HG03378 (cell line): ENCODE measurements at regions not wholly inside any gene's neighbourhood (a gene's known extent, or its start where the extent isn't known, plus 50 kb on each side); places are given as distances from the start of the nearest gene placed in this dataset.
A peak's percentile ranks its signal among the peaks of the same experiment; 100 is the strongest.
"Not testable (repeated sequence)": the region's sequence is repeated elsewhere in the genome, so short reads cannot be mapped to it uniquely, and the experiment has no call there.

Experiments used
- ATAC-seq: cut with Tn5 transposase; IDR thresholded peaks from one replicate; pipeline ENCODE4 v1.9.1; 2021; ENCODE audit warnings: mild to moderate bottlenecking, moderate library complexity; ENCODE audit not compliant: unreplicated experiment

DNA sequence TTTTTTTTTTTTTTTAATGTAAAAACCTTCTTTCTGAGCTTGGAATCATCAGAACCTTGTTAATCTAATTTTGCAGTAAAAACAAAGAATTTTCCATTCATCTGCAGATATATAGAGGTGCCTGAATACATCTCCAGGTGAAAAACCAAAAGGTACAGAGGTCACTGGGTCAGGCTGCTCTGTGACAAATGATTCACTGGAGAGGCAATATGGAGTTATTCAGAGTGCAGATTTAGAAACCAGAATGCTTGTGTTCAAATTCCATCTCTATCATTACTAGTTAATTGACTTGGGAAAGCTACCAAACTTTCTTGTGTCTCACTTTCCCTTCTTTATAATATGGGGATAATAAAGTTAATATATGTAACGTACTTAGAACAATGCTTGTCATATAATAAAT is 51.5 kb upstream of the C1orf53 start:
- ATAC-seq: no peak

DNA sequence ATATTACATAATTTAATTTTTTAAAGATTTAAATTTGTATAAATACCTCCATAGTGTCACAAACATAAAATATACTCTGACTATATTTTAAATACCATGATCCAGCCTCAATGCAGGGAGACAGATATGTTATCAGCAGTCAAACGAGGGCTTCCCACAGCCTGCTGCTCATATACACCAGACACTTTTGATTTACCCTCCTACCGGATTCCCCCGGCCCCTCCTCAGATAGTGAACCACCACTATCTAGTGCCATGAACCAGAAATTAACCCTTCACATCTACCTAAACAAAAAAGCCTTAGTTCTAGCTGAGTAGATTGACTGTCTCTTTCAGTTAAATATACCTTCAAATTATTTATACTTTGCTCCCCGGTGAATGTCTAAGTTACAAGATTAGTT is 52.4 kb upstream of the C1orf53 start:
- ATAC-seq: no peak

DNA sequence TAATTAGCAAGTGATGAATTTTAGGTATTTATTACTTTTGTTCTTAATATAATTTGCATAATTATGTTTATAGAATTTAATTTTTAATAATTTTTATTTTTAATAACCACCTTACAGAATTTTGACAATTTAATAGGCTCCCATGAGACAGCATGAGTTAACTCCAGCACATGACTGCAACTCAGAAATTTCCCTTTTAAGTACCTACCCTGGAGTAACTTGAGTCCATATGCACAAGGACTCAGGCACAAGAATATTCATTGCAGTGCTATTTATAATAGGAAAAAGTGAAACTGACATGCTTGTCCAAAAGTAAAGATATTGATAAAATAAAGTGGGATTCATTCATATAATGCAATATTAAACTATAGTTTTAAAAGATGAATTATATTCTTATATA is 54.1 kb upstream of the C1orf53 start:
- no peak for ATAC-seq

- ATAC-seq: no peak
Observed at GRCh38 chr1:197845886-197846285, 56.5 kb upstream of the C1orf53 start.

GRCh38 chr1:197844651-197845050 is 57.8 kb upstream of the C1orf53 start:
- no peak for ATAC-seq

DNA sequence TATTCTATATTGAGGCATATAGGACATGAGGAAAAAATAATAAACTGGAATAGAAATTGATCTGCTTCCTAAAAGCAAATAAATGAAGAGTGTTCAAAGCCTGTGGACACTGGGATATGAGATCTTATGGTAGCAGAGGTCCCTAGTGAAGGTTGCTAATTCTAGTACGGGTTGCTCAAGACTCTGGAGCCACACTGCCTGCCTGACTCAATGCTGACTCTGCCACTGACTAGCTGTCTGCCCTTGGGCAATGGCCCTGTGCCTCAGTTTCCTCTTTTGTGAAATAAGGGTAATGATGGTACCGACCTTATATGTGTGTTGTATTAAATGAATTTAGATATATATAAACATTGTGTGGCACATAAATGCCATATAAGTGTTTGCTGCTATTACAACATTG is 59.0 kb upstream of the C1orf53 start:
- ATAC-seq: no peak

GRCh38 chr1:197842646-197843045 is 59.8 kb upstream of the C1orf53 start:
- ATAC-seq: no peak

DNA sequence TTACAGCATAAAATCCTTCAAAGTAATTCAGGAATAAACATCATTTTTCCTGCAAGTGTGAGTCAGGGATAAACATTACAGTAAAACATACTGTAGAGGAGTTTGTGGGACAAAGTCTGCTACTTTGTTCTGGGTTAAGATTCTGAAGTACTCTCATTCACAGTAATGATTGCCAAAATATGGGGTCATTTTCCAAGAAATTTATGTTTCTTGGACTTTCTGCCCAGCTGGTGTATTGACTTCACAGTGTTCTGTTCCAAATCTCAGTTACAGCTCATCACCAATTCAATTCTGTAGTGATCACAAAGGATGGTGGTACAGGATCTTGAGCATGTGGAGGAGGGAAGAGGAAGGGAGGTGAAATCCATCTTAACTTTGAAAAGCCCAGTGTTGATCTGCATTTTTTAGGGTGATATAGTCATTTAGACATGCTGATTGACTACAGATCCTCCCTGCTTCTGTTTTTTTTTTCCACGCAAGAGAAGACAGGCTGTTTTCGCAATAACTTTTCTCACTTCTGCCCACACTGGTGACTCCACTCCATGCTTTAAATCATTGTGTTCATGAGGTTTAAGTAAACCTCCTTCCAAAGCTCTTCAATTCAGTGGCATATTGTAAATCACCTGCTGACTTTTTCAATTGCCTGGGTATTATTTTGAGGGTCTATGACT is 60.4 kb upstream of the C1orf53 start:
- no peak for ATAC-seq

DNA sequence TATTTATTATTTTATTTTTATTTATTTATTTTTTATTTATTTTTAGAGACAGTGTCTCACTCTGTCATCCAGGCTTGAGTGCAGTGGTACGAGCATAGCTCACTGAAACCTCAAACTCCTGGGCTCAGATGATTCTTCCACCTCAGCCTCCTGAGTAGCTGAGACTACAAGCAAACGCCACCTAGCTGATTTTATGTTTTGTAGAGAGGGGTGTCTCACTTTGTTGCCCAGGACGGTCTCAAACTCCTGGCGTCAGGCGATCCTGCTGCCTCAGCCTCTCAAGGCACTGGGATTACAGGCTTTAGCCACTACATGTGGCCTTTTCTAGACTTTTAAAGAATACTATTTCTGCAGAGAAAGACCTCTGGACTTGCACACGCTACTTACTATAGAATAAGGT is 61.3 kb upstream of the C1orf53 start:
- ATAC-seq: no peak

DNA sequence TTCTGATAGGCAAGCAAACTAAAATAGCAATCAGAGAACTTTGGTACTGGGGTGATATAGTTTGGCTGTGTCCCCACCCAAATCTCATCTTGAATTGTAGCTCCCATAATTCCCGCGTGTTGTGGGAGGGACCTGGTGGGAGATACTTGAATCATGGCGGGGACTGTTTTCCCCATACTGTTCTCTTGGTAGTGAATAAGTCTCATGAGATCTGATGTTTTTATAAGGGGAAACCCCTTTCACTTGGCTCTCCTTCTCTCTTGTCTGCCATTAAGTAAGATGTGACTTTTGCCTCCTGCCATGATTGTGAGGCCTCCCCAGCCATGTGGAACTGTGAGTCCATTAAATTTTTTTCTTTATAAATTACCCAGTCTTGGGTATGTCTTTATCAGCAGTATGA is 62.6 kb upstream of the C1orf53 start:
- ATAC-seq: not testable (repeated sequence)

GRCh38 chr1:197838836-197839235 is 63.6 kb upstream of the DENND1B start:
- ATAC-seq: peak; percentile 70

- ATAC-seq: no peak
Observed at GRCh38 chr1:197837911-197838310, 62.6 kb upstream of the DENND1B start.

DNA sequence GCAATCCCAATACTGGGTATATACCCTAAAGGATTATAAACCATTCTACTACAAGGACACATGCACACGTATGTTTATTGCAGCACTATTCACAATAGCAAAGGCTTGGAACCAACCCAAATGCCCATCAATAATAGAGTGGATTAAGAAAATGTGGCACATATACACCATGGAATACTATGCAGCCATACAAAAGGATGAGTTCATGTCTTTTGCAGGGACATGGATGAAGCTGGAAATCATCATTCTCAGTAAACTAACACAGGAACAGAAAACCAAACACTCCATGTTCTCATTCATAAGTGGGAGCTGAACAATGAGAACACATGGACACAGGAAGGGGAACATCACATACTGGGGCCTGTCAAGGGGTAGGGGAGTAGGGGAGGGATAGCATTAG is 61.1 kb upstream of the DENND1B start:
- ATAC-seq: not testable (repeated sequence)

DNA sequence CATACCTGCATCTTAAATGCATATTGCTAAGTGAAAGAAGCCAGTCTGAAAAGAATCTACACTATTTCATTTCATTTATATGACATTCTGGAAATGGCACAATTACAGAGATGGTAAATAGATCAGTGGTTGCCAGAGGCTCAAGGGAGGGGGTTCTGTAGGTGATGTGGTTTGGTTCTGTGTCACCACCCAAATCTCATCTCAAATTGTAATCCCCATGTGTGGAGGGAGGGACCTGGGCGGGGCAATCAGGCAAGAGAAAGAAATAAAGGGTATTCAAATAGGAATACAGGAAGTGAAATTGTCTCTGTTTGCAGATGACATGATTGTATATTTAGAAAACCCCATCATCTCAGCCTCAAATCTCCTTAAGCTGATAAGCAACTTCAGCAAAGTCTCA is 53.7 kb upstream of the DENND1B start:
- not testable (repeated sequence) for ATAC-seq

DNA sequence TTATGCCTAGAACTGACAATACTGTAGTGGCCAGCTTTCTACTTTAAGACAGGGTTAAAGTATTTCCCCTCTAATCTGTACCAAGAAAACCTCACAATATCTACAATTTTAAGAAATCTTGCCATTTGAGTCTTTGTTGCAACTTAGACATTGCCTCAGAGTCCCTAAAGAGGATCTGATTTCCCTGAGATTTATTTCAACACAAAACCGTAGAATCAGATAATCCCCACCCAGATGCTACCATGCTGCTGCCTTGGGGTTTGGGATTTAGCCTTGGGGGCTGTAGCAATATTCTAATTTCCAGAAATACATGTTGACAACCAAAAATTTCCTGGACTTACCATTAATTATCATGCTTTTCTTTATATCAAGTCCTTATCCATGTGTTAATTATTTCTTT is 50.3 kb upstream of the DENND1B start:
- ATAC-seq: no peak
